HG02938 (cell line): ENCODE measurements at regions not wholly inside any gene's neighbourhood (a gene's known extent, or its start where the extent isn't known, plus 50 kb on each side); places are given as distances from the start of the nearest gene placed in this dataset.

Source experiments
- ATAC-seq: cut with Tn5 transposase; IDR thresholded peaks from one replicate; pipeline ENCODE4 v1.9.1; 2021; ENCODE audit warnings: mild to moderate bottlenecking, moderate library complexity; ENCODE audit not compliant: unreplicated experiment

- no peak for ATAC-seq
These were observed 250.4 kb downstream of the FOXA2 start for GRCh38 chr20:22333885-22334545.

GRCh38 chr20:22324505-22324904 lies 259.9 kb downstream of the FOXA2 start:
- ATAC-seq = no peak

- ATAC-seq = no peak
These were observed 261.9 kb downstream of the FOXA2 start for GRCh38 chr20:22322513-22322912.

- ATAC-seq = no peak
These were observed 263.2 kb downstream of the FOXA2 start for GRCh38 chr20:22321191-22321590.

GRCh38 chr20:22320245-22320915 lies 264.0 kb downstream of the FOXA2 start:
- ATAC-seq = no peak

- ATAC-seq = no peak
These were observed 268.6 kb downstream of the FOXA2 start for GRCh38 chr20:22315771-22316170.

GRCh38 chr20:22315073-22315472 lies 269.3 kb downstream of the FOXA2 start:
- ATAC-seq = no peak

GRCh38 chr20:22312744-22313346 lies 271.5 kb downstream of the FOXA2 start:
- ATAC-seq = no peak

- ATAC-seq = no peak
These were observed 275.4 kb downstream of the FOXA2 start for GRCh38 chr20:22308934-22309333.

GRCh38 chr20:22307409-22307808 lies 277.0 kb downstream of the FOXA2 start:
- no peak for ATAC-seq

- ATAC-seq = no peak
These were observed 279.0 kb downstream of the FOXA2 start for GRCh38 chr20:22305381-22305780.

GRCh38 chr20:22303523-22303922 lies 280.8 kb downstream of the FOXA2 start:
- ATAC-seq = no peak

- no peak for ATAC-seq
These were observed 282.3 kb downstream of the FOXA2 start for GRCh38 chr20:22302039-22302438.

GRCh38 chr20:22293886-22294285 lies 290.5 kb downstream of the FOXA2 start:
- ATAC-seq = no peak

- ATAC-seq = no peak
These were observed 294.9 kb downstream of the FOXA2 start for GRCh38 chr20:22289442-22289841.

- ATAC-seq = no peak
These were observed 295.4 kb downstream of the FOXA2 start for GRCh38 chr20:22288957-22289356.

- ATAC-seq = no peak
These were observed 296.2 kb downstream of the FOXA2 start for GRCh38 chr20:22288156-22288555.

GRCh38 chr20:22285555-22285954 lies 298.8 kb downstream of the FOXA2 start:
- no peak for ATAC-seq

GRCh38 chr20:22282696-22283095 lies 301.7 kb downstream of the FOXA2 start:
- ATAC-seq = no peak

GRCh38 chr20:22274330-22274729 lies 310.0 kb downstream of the FOXA2 start:
- no peak for ATAC-seq

- no peak for ATAC-seq
These were observed 315.7 kb downstream of the FOXA2 start for GRCh38 chr20:22268675-22269074.

- no peak for ATAC-seq
These were observed 319.5 kb downstream of the FOXA2 start for GRCh38 chr20:22264917-22265316.
